ENCODE measurements at regions not wholly inside any gene's neighbourhood (a gene's known extent, or its start where the extent isn't known, plus 50 kb on each side); places are given as distances from the start of the nearest gene placed in this dataset.

DNA sequence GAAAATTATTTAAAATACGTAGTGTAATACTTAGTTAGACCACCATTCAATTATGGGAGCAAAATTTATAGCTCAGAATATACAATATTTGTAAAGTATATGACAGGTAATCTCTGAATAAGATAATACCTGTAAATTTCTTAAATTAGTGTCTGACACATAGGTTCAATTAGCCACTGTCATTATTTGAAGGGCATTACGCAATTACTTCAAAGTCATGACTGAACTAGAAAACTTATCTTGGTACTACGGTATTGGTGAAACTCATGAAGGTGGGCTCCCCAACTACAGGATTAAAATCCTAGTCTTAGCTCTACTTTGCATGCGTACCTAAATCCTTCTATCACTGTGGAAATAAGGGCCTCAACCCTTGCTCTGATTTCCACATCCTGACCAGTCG is 860.7 kb downstream of the PCDH19 start:
- DNase-seq (no peak), ATAC-seq (no peak)
- intact Hi-C loops (cut with DNase I, micrococcal nuclease), result no loop called here
- Histone ChIP-seq H3K36me3 (ENCODE audit: low read depth) (no peaks in the 10 kb centered on the region), H3K4me3 (no peak overlapping the region), H3K9me3 (no peaks in the 10 kb centered on the region), H3K4me1 (ENCODE audit: low read depth) (no peaks in the 10 kb centered on the region)
- TF ChIP-seq, protein P1, sequence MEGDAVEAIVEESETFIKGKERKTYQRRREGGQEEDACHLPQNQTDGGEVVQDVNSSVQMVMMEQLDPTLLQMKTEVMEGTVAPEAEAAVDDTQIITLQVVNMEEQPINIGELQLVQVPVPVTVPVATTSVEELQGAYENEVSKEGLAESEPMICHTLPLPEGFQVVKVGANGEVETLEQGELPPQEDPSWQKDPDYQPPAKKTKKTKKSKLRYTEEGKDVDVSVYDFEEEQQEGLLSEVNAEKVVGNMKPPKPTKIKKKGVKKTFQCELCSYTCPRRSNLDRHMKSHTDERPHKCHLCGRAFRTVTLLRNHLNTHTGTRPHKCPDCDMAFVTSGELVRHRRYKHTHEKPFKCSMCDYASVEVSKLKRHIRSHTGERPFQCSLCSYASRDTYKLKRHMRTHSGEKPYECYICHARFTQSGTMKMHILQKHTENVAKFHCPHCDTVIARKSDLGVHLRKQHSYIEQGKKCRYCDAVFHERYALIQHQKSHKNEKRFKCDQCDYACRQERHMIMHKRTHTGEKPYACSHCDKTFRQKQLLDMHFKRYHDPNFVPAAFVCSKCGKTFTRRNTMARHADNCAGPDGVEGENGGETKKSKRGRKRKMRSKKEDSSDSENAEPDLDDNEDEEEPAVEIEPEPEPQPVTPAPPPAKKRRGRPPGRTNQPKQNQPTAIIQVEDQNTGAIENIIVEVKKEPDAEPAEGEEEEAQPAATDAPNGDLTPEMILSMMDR (IDR thresholded peaks at IDR 0.05), result no peak

GRCh38 chrX:99522450-99522849 is 887.6 kb downstream of the PCDH19 start:
- DNase-seq, result no peak
- Histone ChIP-seq H3K9me3 (no peaks in the 10 kb centered on the region), H3K4me1 (ENCODE audit: low read depth) (no peaks in the 10 kb centered on the region), H3K36me3 (ENCODE audit: low read depth) (no peaks in the 10 kb centered on the region), H3K4me3 (no peak overlapping the region)
- intact Hi-C loops (cut with DNase I, micrococcal nuclease), result no loop called here
- ATAC-seq, result no peak
- TF ChIP-seq, protein P1 (IDR thresholded peaks at IDR 0.05), result no peak

GRCh38 chrX:99507768-99508167 is 902.3 kb downstream of the PCDH19 start:
- no peak for ATAC-seq
- TF ChIP-seq, protein P1 (IDR thresholded peaks at IDR 0.05), result no peak
- intact Hi-C loops (cut with DNase I, micrococcal nuclease), result loop anchor here in 1 of 2 donors (10.0 kb wide), 1 partner anchor 83 kb away; no protein-coding TSS in a partner anchor

DNA sequence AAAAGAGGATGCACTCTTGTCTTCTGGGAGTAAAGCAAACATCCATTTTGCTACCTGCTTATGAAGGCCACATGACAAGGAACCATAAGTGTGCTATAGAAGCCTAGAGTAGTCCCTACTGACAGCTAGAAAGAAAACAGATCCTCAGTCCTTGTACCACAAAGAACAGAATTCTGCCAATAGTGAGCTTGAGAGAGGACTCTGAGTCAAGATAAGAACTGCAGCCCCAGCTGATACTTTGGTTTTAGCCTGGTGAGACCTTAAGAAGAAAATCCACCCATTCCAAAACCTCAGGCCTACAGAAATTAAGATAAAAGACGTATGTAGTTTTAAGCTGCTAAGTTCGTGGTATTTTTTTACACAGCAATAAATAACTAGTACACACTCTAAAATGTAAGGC is 914.6 kb downstream of the PCDH19 start:
- TF ChIP-seq, protein P1 (IDR thresholded peaks at IDR 0.05), result no peak
- intact Hi-C loops (cut with DNase I, micrococcal nuclease), result no loop called here
- Histone ChIP-seq H3K36me3 (ENCODE audit: low read depth) (no peaks in the 10 kb centered on the region), H3K4me3 (no peak overlapping the region), H3K9me3 (no peaks in the 10 kb centered on the region), H3K4me1 (ENCODE audit: low read depth) (no peaks in the 10 kb centered on the region)
- ATAC-seq (no peak), DNase-seq (no peak)

More at GRCh38 chrX:99507768-99508167, 902.3 kb downstream of the PCDH19 start:
- no peaks in the 10 kb centered on the region for H3K36me3 ChIP-seq (ENCODE audit: low read depth)
- DNase-seq, result no peak
- H3K4me3 ChIP-seq, result no peak overlapping the region
- no peaks in the 10 kb centered on the region for H3K9me3 ChIP-seq
- no peaks in the 10 kb centered on the region for H3K4me1 ChIP-seq (ENCODE audit: low read depth)

DNA sequence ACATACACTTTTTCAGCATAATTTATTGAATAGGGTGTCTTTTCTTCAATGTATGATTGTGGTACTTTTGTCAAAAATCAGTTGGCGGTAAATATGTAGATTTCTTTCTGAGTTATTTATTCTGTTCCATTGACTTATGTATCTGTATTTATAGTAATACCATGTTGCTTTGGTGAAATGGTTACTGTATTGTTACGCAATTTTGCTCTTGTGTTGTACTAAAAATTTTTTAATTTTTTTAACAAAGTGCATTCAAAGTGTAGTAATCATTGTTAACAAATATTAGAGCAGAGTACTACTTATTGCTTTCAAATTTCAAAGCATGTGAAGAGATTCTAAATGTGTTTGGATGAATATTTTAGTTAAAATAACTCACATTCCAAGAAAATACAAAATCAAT is 915.4 kb downstream of the PCDH19 start:
- no peak overlapping the region for H3K4me3 ChIP-seq
- TF ChIP-seq, protein P1 (IDR thresholded peaks at IDR 0.05), result no peak
- no peaks in the 10 kb centered on the region for H3K4me1 ChIP-seq (ENCODE audit: low read depth)
- H3K36me3 ChIP-seq (ENCODE audit: low read depth), result no peaks in the 10 kb centered on the region
- no peak for ATAC-seq
- no peak for DNase-seq
- intact Hi-C loops (cut with DNase I, micrococcal nuclease), result no loop called here
- H3K9me3 ChIP-seq, result no peaks in the 10 kb centered on the region

DNA sequence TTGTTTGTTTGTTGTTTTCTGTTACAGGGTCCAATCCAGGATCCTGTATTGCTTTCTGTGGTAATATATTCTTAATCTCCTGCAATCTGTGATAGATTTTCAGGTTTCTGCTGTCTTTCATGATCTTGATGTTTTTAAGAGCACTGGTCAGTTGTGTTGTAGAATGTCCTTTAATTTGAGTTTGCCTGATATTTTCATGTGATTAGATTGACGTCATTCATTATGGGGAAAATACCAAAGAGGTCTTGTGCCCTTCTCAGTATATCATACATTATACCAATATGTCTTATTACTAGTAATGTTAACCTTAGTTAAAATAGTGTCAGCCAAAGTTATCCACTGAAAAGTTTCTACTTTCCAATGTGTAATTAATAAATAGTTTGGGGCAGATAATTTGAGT is 929.3 kb downstream of the PCDH19 start:
- no peak for DNase-seq
- ATAC-seq, result no peak
- intact Hi-C loops (cut with DNase I, micrococcal nuclease), result no loop called here
- H3K36me3 ChIP-seq (ENCODE audit: low read depth), result no peaks in the 10 kb centered on the region
- TF ChIP-seq, protein P1 (IDR thresholded peaks at IDR 0.05), result no peak
- no peaks in the 10 kb centered on the region for H3K9me3 ChIP-seq
- no peak overlapping the region for H3K4me3 ChIP-seq
- H3K4me1 ChIP-seq (ENCODE audit: low read depth), result no peaks in the 10 kb centered on the region
